ENCODE measurements at regions not wholly inside any gene's neighbourhood (a gene's known extent, or its start where the extent isn't known, plus 50 kb on each side); places are given as distances from the start of the nearest gene placed in this dataset.

DNA sequence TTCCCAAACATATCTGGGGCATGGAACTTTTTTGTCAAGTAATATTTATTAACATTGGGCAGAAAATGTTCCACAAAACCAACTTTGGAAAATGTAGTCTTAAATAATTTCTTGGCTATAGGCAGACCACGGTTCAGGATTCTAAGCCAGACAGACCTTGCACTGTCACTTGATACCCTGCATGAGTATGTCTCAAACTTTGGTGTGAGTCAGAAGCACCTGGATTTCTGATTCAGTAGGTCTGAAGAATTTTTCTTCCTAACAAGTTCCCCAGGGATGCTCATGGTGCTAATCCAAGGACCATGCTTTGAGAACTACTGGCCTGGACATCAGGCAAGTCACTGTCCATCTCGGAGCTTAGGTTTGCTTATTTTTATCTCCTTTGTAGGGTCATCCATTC lies 562.0 kb downstream of the PLPP3 start:
- Histone ChIP-seq H3K36me3 (ENCODE audit: control insufficient read depth in 2 of 4, insufficient read depth in 4 of 4, low read length in 3 of 4) (no peaks in the 10 kb centered on the region), H3K79me2 (ENCODE audit: control insufficient read depth in 1 of 2, insufficient read depth in 2 of 2, low read length in 2 of 2) (no peaks in the 10 kb centered on the region), H2BK20ac (ENCODE audit: low read length) (no peak overlapping the region), H4K5ac (ENCODE audit: insufficient read length, low read depth, low read length) (no peak overlapping the region), H2BK15ac (ENCODE audit: low read length) (no peak overlapping the region), H4K20me1 (replicated peaks in 1 of 2; ENCODE audit: control insufficient read depth in 1 of 2, insufficient read depth in 2 of 2, low read length in 2 of 2) (no peaks in the 10 kb centered on the region), H3K27me3 (replicated peaks in 1 of 4; ENCODE audit: control insufficient read depth in 3 of 4, extremely low read depth in 1 of 4, insufficient read depth in 3 of 4, low read length in 3 of 4) (no peaks in the 10 kb centered on the region), H3K23me2 (ENCODE audit: low read depth, low read length) (no peaks in the 10 kb centered on the region), H3K56ac (replicated peaks; ENCODE audit: insufficient read length, low read depth, low read length) (no peak overlapping the region), H3K79me1 (ENCODE audit: low read depth, low read length) (no peaks in the 10 kb centered on the region), H3K4me3 (ENCODE audit: extremely low read depth in 1 of 4, insufficient read depth in 2 of 4, low read depth in 3 of 4, low read length in 4 of 4) (no peak overlapping the region), H2AK5ac (ENCODE audit: low read depth, low read length) (no peak overlapping the region), H2BK5ac (ENCODE audit: low read depth, low read length) (no peak overlapping the region), H2BK120ac (replicated peaks; ENCODE audit: low read depth, low read length) (no peak overlapping the region), H3K9ac (replicated peaks in 1 of 4; ENCODE audit: extremely low read depth in 1 of 4, low read depth in 3 of 4, low read length in 3 of 4) (no peak overlapping the region), H3K18ac (ENCODE audit: extremely low read depth, low read length) (no peak overlapping the region), H2AFZ (ENCODE audit: low read length) (no peak overlapping the region), H2BK12ac (ENCODE audit: low read depth, low read length) (no peak overlapping the region), H3K4ac (replicated peaks; ENCODE audit: insufficient read length, low read depth, low read length) (no peak overlapping the region), H3K4me1 (replicated peaks in 1 of 4; ENCODE audit: control insufficient read depth in 3 of 4, insufficient read depth in 4 of 4, low read length in 3 of 4) (no peaks in the 10 kb centered on the region), H3K4me2 (ENCODE audit: insufficient read depth in 1 of 2, low read depth in 2 of 2, low read length in 2 of 2) (no peak overlapping the region), H3K27ac (ENCODE audit: low read depth, low read length) (no peak overlapping the region), H3K14ac (ENCODE audit: insufficient read length) (no peak overlapping the region), H4K91ac (replicated peaks; ENCODE audit: insufficient read length, low read length) (no peak overlapping the region), H3K23ac (ENCODE audit: insufficient read length) (no peak overlapping the region), H3K9me3 (ENCODE audit: insufficient read depth in 2 of 2, low read depth in 1 of 2, low read length in 1 of 2) (no peaks in the 10 kb centered on the region), H4K8ac (ENCODE audit: extremely low read depth, insufficient read depth, low read length) (no peak overlapping the region)
- 82% methylated on average over 2 of the region's 2 CpGs; no CpG with 5 or more reads in 1 of the 2 experiments for WGBS, 2 experiments (ENCODE audit: extremely low coverage in 1 of 2, insufficient coverage in 1 of 2, insufficient read length in 1 of 2, insufficient replicate concordance in 2 of 2, low coverage in 1 of 2, low lambda C conversion rate in 2 of 2, missing lambda C conversion rate in 1 of 2)
- TF ChIP-seq CHD1 (IDR thresholded peaks at IDR 0.05; ENCODE audit: low read depth, low read length) (no peak), EGR1 (IDR thresholded peaks at IDR 0.05; ENCODE audit: borderline replicate concordance, low read depth, low read length) (no peak), BCL11A (IDR thresholded peaks at IDR 0.05; ENCODE audit: low read depth in 2 of 2, low read length in 2 of 2) (no peak), RAD21 (IDR thresholded peaks at IDR 0.05 in 1 of 2, conservative IDR thresholded peaks at IDR 0.05 in 1 of 2; ENCODE audit: low read depth in 2 of 2, low read length in 2 of 2) (no peak), TCF12 (IDR thresholded peaks at IDR 0.05; ENCODE audit: low read depth, low read length) (no peak), BRCA1 (IDR thresholded peaks at IDR 0.05; ENCODE audit: low read depth, low read length) (no peak), POU5F1 (IDR thresholded peaks at IDR 0.05; ENCODE audit: low read depth, low read length) (no peak), ASH2L (IDR thresholded peaks at IDR 0.05; ENCODE audit: low read length) (no peak), CHD2 (IDR thresholded peaks at IDR 0.05; ENCODE audit: low read length) (no peak), POLR2AphosphoS5 (IDR thresholded peaks at IDR 0.05; ENCODE audit: low read depth, low read length) (no peak), EZH2 (IDR thresholded peaks at IDR 0.05; ENCODE audit: low read depth, low read length, severe bottlenecking) (no peak), HDAC6 (IDR thresholded peaks at IDR 0.05; ENCODE audit: low read depth, low read length) (no peak)
- ChIA-PET CTCF (ENCODE audit: partially characterized antibody) (interaction anchor here (1.6 to 1.8 kb wide), 2 partner anchors 17 to 25 kb away, joined by 4 to 5 read pairs; no protein-coding TSS in a partner anchor), POLR2A (ENCODE audit: partially characterized antibody) (no interaction called here)
- no peak for FAIRE-seq
- DNase-seq (ENCODE audit: low read depth in 1 of 2, low spot score in 2 of 2), result no peak
